Adrenal gland (tissue), 9 donors: ENCODE measurements at regions not wholly inside any gene's neighbourhood (a gene's known extent, or its start where the extent isn't known, plus 50 kb on each side); places are given as distances from the start of the nearest gene placed in this dataset.

Experiments used
- DNase-seq, 7 donors: peaks; one replicate each; pipeline ENCODE4 v3.0.0-alpha.2; 2019 to 2020
- H3K27ac ChIP-seq, 5 donors: fragments of 200-600 bp; sonication (generic) in 4 of 5; 1 replicate in 3 of 5; 2 replicates in 2 of 5; pipeline versions ENCODE4 v1.5.1 to v1.8.0; 2016 to 2020; ENCODE audit warnings: mild to moderate bottlenecking in 1 of 5
- H3K27me3 ChIP-seq: fragments of 200-600 bp; 2 replicates; pipeline ENCODE4 v1.8.0; 2021
- H3K36me3 ChIP-seq, 2 donors: fragments of 200-600 bp; replicated peaks in 1 of 2; 1 replicate in 1 of 2; 2 replicates in 1 of 2; pipeline versions ENCODE4 v1.5.1 to v1.8.0; 2018 to 2022
- H3K4me1 ChIP-seq, 2 donors: fragments of 200-600 bp; replicated peaks in 1 of 2; 1 replicate in 1 of 2; 2 replicates in 1 of 2; pipeline versions ENCODE4 v1.5.1 to v1.8.0; 2018 to 2021
- H3K4me3 ChIP-seq, 4 donors: fragments of 200-600 bp; sonication (generic) in 3 of 4; one replicate each; pipeline ENCODE4 v1.5.1; 2016 to 2018
- H3K9me3 ChIP-seq, 3 donors: fragments of 200-600 bp; sonication (generic) in 1 of 3; replicated peaks in 1 of 3; 1 replicate in 2 of 3; 2 replicates in 1 of 3; pipeline versions ENCODE4 v1.5.1 to v1.8.0; 2016 to 2021
- POLR2A ChIP-seq, 2 donors: fragments of 450-650 bp; IDR thresholded peaks; one replicate each; pipeline ENCODE4 v1.6.1; 2017; ENCODE audit warnings: antibody characterized with exemption in 2 of 2, mild to moderate bottlenecking in 2 of 2, moderate library complexity in 1 of 2
- WGBS, 4 donors: extraction: QIAGEN DNeasy Blood & Tissue Kit in 2 of 4; methylation state at CpG; one replicate each; pipeline versions ENCODE4 v1.1.5 to v1.1.7; 2013 to 2017; 5-methylcytosine and 5-hydroxymethylcytosine counted together
- intact Hi-C, 2 donors: fragments of 100-400 bp; cut with DNase I; formaldehyde crosslinking; loops; one replicate each; pipeline versions ENCODE4 v1.14.1 to v1.15.0; 2022 to 2023
- TF ChIP-seq, protein P1 (sequence below), 6 experiments: fragments of 450-650 bp in 4 of 6; fragments of 200-600 bp in 2 of 6; sonication (generic) in 1 of 6; IDR thresholded peaks; 1 replicate in 5 of 6; 2 replicates in 1 of 6; pipeline versions ENCODE4 v1.5.1 to v1.8.0; 2016 to 2021; ENCODE audit warnings: antibody characterized with exemption in 6 of 6, mild to moderate bottlenecking in 2 of 6, moderate library complexity in 1 of 6
- donor health status: healthy with polysubstance abuse.
- donor health status: Bipolar disorder and iron deficiency.
- donor health status: DM: yes; HTN: yes; CAD: no.
- donor health status: DM: no; HTN: no; CAD: no.
- donor health status: DM: no; HTN: no; CAD: no.

DNA sequence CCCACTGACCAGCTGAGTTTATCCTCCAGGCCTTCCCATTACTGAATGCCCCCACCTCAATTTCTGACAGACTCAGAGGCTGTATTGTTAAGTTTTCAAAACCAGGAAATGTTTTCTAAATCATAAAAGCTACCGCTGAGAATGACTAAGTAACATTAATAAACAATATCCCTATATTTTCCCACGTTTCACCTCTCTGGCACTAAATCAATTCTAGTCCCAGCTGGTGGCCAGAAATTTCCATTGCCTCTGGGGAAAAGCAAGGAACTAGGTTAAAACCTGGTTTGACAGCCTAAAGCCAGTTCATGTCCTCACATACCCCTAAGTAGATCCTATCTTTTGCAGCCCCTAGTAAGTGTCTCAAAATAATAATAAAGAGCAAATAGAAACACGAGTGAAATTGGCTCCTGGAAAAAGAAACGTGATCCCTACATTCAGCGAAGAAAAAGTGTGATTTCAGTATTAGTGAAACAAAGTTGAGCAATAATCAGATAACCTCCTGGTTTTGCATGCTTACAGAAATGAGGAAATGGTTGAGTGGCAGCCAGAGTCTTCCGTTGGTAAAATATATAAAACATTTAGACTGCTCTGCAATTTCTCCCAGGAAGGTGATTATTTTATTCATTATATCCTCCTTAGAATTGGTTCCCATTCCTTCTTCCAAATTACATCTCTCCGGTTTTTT lies 110.9 kb downstream of the ESM1 start:
- 28 to 50% (median 38%) methylated on average over 7 of the region's 7 CpGs for WGBS, 4 donors
- Histone ChIP-seq H3K4me1 (no peaks in the 10 kb centered on the region), H3K27ac (no peak overlapping the region), H3K27me3 (peaks cover 5% of the 10 kb centered on the region), H3K9me3 (no peaks in the 10 kb centered on the region), H3K4me3 (no peak overlapping the region), H3K36me3 (no peaks in the 10 kb centered on the region)
- DNase-seq = peak in 1 of 7 donors; percentile 12
- intact Hi-C loops = no loop called here
- TF ChIP-seq POLR2A (IDR thresholded peaks at IDR 0.05) = no peak
- TF ChIP-seq, protein P1, sequence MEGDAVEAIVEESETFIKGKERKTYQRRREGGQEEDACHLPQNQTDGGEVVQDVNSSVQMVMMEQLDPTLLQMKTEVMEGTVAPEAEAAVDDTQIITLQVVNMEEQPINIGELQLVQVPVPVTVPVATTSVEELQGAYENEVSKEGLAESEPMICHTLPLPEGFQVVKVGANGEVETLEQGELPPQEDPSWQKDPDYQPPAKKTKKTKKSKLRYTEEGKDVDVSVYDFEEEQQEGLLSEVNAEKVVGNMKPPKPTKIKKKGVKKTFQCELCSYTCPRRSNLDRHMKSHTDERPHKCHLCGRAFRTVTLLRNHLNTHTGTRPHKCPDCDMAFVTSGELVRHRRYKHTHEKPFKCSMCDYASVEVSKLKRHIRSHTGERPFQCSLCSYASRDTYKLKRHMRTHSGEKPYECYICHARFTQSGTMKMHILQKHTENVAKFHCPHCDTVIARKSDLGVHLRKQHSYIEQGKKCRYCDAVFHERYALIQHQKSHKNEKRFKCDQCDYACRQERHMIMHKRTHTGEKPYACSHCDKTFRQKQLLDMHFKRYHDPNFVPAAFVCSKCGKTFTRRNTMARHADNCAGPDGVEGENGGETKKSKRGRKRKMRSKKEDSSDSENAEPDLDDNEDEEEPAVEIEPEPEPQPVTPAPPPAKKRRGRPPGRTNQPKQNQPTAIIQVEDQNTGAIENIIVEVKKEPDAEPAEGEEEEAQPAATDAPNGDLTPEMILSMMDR (IDR thresholded peaks at IDR 0.05) = no peak

DNA sequence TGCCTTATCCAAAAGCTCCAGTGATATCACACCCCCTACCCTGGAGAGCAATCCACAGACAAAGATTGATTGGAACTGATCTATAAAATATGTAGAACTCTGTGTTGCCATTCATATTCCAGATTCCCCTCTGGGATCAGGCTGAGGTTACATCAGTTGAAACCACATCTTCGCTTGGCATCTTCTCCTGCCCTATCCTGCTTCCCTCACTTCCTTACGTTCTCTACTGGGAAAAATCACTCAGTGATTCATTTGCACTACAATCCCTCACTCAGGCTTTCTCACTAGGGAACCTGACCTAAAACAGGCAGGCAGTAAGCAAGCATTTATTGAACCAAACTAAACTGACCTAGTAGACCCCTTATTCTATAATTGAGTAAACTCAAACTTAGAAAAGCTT lies 111.7 kb downstream of the ESM1 start:
- TF ChIP-seq, protein P1 (IDR thresholded peaks at IDR 0.05) = no peak
- no peak for TF ChIP-seq POLR2A (IDR thresholded peaks at IDR 0.05)
- Histone ChIP-seq H3K4me1 (no peaks in the 10 kb centered on the region), H3K27ac (no peak overlapping the region), H3K9me3 (no peaks in the 10 kb centered on the region), H3K27me3 (peaks cover 5% of the 10 kb centered on the region), H3K4me3 (no peak overlapping the region), H3K36me3 (no peaks in the 10 kb centered on the region)
- intact Hi-C loops = no loop called here
- DNase-seq = no peak
- WGBS, 4 donors = 80 to 88% (median 85%) methylated on average over 2 of the region's 2 CpGs

- H3K36me3 ChIP-seq = no peaks in the 10 kb centered on the region
- TF ChIP-seq POLR2A (IDR thresholded peaks at IDR 0.05) = no peak
- TF ChIP-seq, protein P1 (IDR thresholded peaks at IDR 0.05) = no peak
- no peak overlapping the region for H3K27ac ChIP-seq
- H3K27me3 ChIP-seq = peaks cover 2% of the 10 kb centered on the region
- no peaks in the 10 kb centered on the region for H3K4me1 ChIP-seq
- intact Hi-C loops = no loop called here
- no peaks in the 10 kb centered on the region for H3K9me3 ChIP-seq
- 87 to 100% (median 95%) methylated on average over 1 of the region's 1 CpG for WGBS, 4 donors
- H3K4me3 ChIP-seq = no peak overlapping the region
- no peak for DNase-seq
Measured at GRCh38 chr5:54872810-54873209, 112.6 kb downstream of the ESM1 start.

- intact Hi-C loops = no loop called here
- no peak for DNase-seq
- no peak overlapping the region for H3K4me3 ChIP-seq
- H3K4me1 ChIP-seq = no peaks in the 10 kb centered on the region
- TF ChIP-seq, protein P1 (IDR thresholded peaks at IDR 0.05) = no peak
- TF ChIP-seq POLR2A (IDR thresholded peaks at IDR 0.05) = no peak
- no peaks in the 10 kb centered on the region for H3K9me3 ChIP-seq
- no peaks in the 10 kb centered on the region for H3K27me3 ChIP-seq
- H3K27ac ChIP-seq = no peak overlapping the region
- H3K36me3 ChIP-seq = no peaks in the 10 kb centered on the region
- WGBS, 4 donors = 73 to 86% (median 78%) methylated on average over 3 of the region's 3 CpGs
Measured at GRCh38 chr5:54870271-54870670, 115.1 kb downstream of the ESM1 start.
